Renal pelvis (tissue), 1 donor: ENCODE measurements at regions not wholly inside any gene's neighbourhood (a gene's known extent, or its start where the extent isn't known, plus 50 kb on each side); places are given as distances from the start of the nearest gene placed in this dataset.
"Not testable (repeated sequence)": the region's sequence is repeated elsewhere in the genome, so short reads cannot be mapped to it uniquely, and the experiment has no call there.

Experiments used
- DNase-seq: peaks from one replicate; pipeline ENCODE4 v3.0.0-alpha.2; 2013

DNA sequence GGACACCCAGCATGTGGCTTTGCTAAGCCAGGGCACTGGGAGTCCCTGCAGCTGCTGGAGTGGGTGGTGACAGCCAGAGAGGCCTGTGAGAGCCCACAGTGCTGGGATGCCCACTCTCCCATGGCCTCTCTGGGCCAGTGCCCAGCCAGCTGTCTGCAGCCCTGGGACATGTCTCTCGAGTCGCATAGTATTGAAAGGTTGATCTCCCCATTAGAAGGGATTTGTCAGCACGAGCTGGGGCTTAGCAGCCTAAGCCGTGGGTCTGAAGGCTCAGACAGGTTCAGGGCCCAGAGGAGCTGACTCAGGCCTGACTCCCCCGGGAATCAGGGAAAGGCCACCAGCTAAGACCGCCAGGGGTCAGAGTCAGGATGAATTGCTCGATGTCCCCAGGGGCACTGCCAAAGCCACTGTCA lies 53.5 kb downstream of the FOXD2 start:
- no peak for DNase-seq

DNA sequence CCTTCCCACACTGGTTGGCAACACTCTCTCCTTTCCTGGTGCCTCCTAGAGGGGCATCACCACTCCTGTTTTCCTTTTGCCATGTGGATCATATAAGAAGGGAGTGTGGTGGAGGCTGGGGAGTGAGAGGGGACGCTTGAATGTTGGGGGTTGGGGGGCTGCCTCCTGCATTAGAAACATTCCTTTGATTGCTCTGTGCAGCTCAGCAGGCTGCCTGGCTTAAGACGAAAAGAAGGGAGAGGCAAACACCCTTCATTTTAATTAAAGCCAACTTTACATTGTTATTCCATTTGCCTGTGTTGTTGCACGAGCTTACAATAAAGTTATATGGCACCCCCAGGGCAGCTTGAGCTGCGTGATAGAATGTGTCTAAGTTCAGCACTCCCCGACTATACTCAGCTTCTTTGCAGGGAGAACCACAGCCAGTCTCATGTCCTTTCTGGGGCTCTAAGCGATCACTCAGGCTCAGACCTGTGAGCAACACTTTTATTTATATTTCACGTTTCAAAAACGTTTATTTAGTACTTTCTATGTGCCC lies 57.4 kb downstream of the FOXD2 start:
- no peak for DNase-seq

DNA sequence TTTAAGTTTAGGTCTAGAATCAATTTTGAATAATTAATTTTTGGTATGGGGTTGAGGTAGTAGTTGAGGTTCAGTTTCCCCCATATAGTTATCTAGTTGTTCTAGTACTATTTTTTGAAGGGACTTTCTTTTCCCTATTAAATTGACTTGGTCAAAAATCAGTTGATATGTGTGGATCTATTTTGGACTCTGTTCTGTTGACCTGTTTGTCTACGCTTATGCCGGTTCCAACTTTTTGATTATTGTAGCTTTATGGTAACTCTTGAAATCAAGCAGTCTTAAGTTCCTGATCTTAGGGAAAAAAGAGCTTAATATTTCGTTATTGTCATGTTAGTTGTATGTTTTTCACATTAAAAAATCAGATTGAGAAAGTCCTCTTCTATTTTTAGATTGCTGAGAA lies 60.7 kb downstream of the FOXD2 start:
- DNase-seq = no peak

DNA sequence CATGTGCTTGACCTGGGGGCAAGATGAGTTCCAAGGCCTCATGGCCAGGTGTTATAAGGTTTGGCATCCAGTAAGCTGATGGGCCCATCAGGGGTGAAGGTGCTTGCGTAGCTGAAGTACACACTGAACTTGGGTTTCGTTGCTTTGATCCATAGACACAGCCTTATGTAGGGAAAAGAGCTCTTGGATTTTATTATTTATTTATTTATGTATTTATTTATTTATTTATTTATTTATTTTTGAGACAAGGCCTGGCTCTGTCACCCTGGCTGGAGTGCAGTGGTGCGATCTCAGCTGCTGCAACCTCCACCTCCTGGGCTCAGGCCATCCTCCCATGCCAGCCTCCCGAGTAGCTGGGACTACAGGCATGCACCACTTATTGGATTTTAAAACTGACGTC lies 63.2 kb downstream of the FOXD2 start:
- DNase-seq = no peak

DNA sequence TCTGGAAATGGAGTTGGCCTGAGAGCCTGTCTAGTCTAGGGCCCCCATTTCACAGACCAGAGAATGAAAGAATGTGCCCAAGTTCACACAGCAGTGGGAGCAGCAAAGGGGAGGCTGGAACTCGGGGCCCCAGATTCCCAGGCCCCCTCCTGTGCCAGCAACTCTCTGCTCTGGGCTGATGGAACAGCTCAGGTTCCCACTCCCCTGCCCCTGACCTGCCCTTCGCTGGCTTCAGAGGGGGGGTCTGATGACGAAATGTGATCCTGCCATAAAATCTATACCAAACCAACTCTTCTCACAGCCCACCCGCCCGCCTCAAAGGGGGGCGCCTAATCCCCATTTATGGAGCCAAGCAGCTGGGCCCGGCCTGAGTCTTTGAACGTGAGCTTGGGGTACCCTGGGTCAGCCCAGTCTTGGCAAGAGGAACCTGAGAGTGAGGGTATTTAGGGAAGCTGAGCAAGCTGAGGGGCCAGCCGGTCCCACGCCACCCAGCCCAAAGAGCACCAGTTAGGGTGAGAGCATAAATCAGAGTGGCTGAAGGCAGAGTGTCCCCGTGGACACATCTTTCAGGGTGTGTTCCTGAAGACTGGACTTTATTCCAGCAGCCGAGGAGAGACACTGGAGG lies 65.0 kb downstream of the FOXD2 start:
- DNase-seq = no peak

DNA sequence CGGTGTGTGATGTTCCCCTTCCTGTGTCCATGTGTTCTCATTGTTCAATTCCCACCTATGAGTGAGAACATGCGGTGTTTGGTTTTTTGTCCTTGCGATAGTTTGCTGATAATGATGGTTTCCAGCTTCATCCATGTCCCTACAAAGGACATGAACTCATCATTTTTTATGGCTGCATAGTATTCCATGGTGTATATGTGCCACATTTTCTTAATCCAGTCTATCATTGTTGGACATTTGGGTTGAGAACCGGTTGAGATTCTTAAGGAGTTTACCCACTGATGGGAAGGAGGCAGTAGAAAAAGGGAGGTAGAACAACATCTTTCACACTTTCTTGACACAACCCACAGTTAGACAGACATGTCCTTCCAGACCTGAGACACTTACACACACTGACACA lies 67.0 kb downstream of the FOXD2 start:
- not testable (repeated sequence) for DNase-seq

DNA sequence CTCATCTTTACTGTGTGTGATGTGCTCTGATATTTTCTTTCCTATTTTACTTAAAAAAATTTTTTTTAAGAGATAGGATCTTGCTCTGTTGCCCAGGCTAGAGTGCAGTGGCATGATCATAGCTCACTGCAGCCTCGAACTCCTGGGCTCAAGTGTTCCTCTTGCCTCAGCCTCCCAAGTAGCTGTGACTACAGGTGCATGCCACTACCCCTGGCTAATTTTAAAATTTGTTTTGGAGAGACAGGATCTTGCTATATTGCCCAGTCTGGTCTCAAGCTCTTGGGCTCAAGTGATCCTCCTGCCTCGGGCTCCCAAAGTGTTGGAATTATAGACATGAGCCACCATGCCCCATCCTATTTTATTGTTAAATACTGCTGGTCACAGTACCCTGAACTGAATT lies 67.4 kb downstream of the FOXD2 start:
- no peak for DNase-seq

DNA sequence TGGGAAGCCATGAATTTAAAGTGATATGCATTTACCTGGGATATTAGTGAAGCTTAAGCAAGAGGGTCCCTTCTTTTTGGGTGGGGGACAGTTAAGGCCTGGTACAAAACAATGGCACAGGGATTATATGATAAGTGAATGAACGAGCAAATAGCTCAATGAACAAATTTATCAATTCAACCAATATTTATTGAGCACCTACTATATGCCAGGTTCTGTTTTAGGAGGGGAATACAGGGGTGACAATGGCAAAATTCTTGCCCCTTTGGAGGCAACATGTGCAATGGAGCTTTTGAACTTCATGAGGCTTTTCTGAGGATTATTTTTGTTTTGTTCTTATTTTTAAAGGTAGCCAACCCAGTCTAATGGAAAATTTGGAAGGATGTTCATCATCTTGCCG lies 68.2 kb downstream of the FOXD2 start:
- no peak for DNase-seq

DNA sequence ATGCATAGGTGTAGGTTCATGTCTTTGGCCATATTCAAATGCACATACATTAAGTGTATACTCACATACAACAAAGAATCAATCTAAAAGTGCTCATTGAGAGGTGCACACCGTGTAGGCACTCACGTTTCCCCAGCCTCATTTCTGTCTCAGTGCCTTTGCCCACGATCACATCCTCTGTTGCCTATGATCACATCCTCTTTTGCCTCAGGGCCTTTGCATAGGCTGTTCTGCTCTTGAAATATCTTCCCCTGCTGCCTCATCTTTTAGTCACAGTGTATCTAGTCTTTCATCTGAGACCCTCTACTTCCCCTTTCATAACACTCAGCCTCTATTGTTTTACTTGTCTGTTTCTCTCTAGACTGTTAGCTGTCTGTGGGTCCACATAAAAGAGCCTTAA lies 69.3 kb downstream of the FOXD2 start:
- no peak for DNase-seq

DNA sequence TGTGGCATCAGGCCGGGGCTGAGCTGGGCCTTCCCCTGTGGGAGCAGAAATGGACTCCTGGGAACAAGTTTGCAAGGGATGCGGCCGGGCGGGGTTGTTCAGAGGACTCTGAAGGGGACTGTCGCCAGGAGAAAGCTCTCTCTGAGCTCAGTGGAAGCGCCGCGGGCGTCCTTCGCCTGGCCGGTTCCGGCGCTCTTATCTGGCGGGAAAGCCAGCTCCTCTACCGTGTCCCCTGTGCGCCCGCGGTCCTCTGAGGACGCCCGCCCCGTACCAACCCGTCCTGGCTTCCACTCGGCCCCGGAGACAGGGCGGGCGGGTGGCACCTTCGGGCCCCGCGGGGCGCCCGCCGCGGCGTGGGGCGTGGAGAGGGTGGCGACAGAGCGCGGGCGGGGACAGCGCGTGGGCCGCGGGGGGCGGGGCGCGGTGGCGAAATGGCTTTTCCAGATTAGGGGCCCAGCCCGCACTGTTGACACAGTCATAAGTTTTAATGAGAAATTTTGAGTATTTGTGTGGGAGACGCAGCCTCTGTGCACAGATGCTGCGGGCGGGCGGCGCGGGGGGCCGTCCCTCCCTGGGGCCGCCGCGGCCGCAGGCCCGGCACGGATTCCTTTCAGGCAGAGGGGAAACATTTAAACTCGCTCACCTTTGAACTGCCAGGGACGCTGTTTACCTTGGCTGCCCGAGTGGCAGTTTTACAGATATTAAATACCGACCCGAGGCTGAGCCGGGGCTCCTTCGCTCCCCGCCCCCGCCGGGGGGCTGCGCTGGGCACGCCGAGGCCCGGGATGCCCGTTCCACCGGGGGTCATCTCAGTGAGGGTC lies 70.2 kb downstream of the FOXD2 start:
- DNase-seq = peak; percentile 87

DNA sequence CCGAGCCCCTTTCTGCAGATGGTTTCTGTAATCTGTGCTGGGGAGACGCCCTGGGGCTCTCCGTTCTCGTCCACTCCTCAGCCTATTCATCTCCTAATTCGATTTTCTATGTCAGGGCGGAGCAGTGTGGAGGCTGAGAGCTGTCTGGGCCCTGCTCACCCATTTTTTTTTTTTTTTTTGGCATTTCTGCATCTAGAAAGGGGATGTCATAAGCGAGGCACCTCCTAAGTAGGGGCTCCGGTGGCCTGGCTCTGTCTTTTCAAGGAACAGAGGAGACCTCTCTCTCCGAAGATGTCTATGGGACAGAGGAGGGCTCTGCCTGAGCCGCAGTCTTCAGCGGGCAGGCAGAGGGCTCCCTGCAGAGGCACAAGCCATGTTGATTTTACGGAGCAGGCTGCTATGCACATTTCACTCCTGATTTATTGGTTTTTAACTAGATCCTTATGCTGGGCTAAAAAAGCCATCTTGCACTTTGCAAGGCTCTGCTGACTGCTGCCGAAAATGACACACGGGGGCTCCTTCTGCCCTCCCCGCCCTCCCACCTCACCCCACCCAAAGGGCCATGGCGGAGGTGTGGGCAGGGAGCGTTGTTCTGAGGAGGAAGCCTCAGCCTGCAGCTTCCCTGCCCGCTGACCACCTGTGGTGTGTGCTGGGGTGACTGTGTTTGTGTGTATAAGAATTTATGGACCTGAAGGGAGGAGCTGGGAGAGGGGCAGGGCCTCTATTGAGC lies 71.0 kb downstream of the FOXD2 start:
- DNase-seq = peak; percentile 85

DNA sequence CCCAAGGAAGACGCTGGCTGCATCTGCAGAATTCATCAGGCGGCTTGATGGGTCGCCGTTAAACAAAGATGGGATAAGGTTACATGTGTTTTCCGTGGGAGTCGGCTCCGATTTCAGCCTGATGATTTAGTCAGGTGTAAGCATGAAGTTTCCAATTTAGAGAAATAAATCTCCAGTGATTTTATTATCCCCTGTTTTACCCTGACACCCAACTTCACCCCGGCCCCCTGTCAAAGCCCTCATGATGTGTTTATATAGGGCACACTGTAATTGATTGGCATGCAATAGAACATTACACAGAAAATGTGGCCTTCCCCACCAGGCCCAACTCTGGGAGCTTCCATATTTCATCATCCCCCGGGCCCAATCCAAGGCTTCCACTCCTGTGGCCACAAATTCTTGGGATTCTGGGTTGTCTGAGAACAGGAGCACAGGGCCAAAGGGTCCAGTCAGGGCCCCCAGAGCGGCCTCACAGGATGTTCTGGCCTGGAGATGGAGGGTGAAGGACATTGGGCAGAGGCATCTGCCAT lies 72.5 kb downstream of the FOXD2 start:
- DNase-seq = peak; percentile 69

DNA sequence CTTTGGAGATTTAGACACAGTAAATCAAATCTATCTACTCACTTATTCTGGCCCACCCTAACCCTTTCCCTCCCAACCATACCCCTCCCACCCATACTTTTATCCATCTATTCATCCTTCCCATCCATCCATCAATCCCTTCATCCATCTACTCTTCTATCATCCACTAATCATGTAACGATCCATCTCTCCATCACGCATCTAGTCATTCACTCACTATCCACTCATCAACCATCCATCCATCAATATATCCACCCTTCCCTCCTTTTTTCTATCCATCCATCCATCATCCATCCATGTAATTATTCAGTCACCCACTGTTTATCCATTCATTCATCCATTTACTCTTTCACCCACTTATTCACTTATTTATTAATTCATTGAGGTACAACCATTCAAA lies 74.0 kb downstream of the FOXD2 start:
- no peak for DNase-seq

DNA sequence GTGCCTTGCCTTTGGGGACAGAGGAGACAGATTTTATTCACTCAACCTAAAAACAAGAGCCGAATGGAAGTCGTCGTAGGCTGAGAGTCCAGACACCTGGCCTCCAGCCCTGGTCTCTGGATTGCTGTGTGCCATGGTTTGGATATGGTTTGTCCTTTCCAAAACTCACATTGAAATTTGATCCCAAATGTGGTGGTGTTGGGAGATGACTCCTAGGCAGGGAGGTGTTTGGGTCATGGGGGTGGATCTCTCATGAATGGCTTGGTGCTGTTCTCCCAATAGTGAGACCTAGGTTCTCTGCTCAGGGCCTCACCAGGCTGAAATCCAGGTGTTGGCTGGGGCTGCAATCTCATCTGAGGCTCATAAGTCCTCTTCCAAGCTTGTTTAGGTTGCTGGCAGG lies 75.5 kb downstream of the FOXD2 start:
- DNase-seq = no peak

DNA sequence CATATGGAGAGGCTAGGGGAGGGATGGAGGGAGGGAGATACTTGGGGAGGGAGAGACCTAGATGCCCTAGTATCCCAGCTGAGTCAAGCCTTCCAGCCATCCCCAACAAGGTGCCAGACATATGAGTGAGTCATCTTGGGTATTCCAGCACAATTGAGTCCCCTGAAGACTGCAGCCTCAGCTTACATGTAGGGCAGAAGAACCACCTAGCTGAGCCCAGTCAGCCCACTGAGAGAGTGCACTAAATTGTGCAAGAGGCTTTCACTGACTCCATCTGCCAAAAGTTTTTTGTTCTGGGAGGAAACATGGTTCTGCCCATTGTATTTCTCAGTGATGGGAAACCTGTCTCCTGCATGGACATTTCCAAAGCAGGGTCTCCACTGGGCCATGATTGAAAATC lies 76.4 kb downstream of the FOXD2 start:
- DNase-seq = no peak

DNA sequence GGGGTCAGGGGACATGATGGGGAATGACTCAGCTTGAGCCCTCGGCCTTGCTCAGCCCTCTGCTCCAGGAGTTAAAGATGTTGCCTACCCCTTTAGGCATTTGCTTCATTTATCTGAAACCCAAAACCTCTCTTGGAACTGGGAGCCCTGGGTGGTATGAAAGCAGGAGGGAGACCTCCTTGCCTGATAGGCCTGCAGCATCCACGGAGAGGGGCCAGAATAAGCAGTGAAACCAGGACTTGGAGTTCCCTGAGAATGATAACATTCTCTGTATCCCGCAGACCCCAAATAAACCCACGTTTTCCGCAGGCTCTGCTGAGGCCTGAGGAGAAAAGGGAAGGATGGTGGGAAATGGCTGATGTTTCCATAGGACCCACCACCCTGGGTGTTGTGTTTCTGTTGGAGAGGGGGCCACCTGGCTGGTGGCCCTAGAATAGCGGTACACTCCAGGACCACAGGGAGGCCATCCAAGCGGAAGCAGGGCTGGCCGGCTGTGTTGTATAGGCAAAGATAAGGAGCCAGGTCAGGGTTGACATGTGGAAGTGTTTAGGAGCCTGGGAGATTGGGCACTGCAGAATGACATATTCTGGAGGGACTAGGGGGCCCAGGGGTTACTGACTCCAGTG lies 77.4 kb downstream of the FOXD2 start:
- DNase-seq = no peak

DNA sequence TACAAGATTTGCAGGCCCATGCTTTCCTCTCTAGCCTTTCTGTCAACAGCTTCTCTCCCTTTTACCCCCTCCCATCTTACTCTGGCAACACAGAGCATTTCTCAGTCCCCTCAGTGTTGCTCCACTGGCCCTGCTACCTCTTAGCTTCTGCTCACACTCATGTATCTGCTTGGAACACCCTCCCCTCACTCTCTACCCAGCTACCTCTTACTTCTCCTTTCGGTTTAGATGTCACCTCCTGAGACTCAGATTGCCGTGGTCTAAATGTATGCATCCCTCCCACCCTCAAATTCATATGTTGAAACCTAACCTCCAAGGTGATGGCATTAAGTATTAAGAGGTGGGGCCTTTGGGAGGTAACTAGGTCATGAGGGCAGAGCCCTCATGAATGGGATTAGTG lies 80.1 kb downstream of the FOXD2 start:
- no peak for DNase-seq

DNA sequence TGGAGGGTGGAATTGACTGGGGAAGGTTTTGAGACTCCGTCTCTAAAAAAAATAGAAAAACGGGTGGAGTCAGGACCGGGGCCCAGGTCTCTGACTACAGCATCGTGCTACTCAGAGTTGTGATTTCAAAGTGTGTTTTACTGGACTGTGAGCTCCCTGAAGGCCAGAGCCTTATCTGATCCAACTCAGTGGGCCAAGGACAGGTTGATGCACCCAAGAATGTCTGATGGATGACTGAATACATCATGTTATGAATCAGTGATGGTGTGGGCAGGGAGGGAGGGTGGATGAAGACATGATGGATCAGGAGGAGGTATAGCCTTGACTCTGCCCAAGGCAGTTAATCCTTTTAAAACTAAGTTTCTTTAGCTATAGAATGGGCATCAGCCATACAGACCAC lies 81.6 kb downstream of the FOXD2 start:
- no peak for DNase-seq

DNA sequence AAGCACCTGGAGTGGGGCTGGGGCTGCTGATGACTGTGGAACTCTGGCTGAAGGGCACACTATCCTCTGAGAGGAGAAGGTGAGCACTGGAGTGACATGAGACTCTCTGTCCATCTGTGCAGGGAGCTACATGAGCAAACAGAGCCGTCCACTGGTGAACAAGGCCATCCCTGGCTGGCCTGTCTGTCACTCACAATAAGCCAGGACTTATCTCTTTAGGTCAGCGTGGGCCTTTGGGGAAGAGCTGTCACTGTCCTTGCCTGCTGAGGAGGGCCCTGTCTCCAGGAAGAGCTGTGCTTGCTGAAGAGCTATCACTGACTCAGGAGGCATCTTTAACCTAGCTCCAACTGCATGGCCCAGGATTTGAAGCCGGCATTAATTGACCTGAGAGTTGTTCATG lies 82.1 kb downstream of the FOXD2 start:
- no peak for DNase-seq

DNA sequence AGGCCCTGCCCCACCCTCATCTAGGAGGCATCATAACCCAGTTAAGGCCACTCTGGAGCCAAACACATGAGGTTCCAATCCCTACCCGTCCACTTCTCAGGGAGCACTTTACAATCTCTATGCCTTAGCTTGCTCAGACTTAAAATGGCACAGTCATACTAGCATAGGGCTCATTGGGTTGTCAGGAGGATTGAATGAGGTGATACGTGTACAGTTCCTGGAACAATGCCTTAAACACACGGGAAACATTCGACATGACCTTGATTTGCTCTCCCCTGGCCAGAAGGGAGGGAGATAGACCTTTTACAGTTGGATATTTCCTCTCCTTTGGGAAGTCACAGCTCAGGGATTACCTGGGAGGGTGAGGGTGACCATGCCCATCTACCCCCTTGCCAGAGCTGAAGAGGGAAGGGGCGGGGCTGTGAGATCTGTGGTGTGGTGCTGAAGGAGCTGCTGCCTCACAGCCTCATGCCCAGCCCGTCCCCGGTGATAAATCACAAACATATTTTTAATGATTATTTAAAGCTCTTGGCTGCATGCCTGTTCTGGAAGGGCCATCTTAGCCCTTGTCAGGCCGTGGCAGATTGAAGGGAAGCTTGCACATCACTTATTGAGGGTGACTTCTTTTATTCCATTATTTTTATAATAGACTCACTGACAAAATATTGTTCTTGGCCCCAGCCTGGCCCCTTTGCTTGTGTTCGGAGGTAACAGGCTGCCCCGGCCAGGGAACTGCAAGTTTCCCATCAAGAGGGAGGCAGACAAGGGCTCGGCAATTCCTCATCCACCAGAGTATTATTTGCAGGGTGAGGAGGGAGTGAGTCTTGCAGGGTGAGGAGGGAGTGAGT lies 83.4 kb downstream of the FOXD2 start:
- DNase-seq = no peak
